HG02885 (cell line): ENCODE measurements at regions not wholly inside any gene's neighbourhood (a gene's known extent, or its start where the extent isn't known, plus 50 kb on each side); places are given as distances from the start of the nearest gene placed in this dataset.
"Not testable (repeated sequence)": the region's sequence is repeated elsewhere in the genome, so short reads cannot be mapped to it uniquely, and the experiment has no call there.

ENCODE experiments used
- ATAC-seq: cut with Tn5 transposase; IDR thresholded peaks from one replicate; pipeline ENCODE4 v1.9.1; 2021; ENCODE audit warnings: mild to moderate bottlenecking; ENCODE audit not compliant: unreplicated experiment, poor library complexity

- not testable (repeated sequence) for ATAC-seq
Observed at GRCh38 chr3:137198374-137198773, 240.6 kb downstream of the IL20RB start.

DNA sequence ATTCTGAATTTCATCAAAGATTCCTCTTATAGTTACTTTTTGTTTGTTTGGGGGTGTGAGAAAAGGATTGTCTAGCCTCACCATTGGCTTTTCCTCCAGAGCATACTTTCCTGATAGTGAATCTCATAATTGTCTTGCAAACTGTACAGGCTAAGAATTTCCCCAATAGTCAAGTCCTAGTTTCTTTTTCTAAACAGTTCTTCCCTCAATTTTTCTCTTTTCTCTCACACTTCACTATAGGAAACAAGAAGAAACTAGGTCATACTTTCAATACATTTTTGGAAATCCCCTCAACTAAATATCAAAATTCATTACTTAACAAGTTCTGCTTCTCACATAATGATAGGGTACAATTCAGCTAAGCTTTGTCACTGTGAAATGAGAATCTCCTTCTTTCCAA lies 241.9 kb downstream of the IL20RB start:
- peak; percentile 50 for ATAC-seq

- no peak for ATAC-seq
Observed at GRCh38 chr3:137201066-137201465, 243.3 kb downstream of the IL20RB start.

DNA sequence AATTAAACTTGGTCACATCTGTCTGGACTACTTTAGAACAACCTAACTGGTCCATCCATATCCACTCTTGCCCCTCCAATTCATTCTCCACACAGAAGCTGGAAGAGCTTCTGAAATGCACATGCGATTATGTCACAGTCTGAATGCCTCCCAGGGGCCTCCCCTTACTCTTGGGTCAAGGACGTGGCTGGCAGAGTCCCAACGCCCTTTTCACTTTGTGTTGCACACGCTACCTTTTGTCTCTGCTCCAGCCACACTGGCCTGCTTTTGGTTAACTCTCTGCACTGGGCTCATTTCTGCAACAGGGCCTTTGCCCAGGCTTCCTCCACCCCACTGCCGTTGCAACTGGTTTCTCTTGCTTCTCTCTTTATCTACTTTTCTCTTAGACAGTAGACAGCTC lies 245.2 kb downstream of the IL20RB start:
- no peak for ATAC-seq

- no peak for ATAC-seq
Observed at GRCh38 chr3:137204409-137204808, 246.6 kb downstream of the IL20RB start.

DNA sequence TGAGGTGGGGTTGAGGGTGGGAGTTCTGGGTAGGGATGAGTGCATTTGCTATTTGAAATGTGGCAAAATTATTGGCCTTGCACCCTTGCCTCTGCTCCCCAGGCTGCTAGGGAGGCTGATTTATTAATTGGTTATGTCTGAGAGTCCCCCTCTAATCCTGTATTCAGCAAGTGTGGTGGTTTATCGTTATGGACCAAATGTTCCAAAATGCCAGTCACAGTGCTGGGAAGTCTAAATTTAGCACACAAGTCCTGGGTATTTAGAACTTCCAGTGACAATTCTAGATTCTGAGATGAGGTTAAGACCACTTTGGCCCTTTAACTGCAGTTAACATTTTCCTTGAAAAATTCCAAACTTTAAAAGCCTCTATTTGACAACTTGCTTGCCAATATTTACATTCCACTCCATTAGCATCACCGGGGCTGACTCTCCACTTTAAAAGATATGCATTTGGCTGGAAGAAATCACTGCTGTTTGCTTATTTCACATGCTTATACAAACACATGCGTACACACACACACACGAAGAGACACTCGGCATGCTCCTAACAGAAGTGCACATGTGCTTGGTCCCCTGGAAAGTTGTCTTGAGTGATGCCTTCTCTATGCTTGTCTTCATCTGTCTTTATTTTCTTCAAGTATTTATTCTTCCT lies 247.7 kb downstream of the IL20RB start:
- no peak for ATAC-seq

- no peak for ATAC-seq
Observed at GRCh38 chr3:137207616-137208015, 249.8 kb downstream of the IL20RB start.

- ATAC-seq, result no peak
Observed at GRCh38 chr3:137217733-137218132, 259.9 kb downstream of the IL20RB start.

DNA sequence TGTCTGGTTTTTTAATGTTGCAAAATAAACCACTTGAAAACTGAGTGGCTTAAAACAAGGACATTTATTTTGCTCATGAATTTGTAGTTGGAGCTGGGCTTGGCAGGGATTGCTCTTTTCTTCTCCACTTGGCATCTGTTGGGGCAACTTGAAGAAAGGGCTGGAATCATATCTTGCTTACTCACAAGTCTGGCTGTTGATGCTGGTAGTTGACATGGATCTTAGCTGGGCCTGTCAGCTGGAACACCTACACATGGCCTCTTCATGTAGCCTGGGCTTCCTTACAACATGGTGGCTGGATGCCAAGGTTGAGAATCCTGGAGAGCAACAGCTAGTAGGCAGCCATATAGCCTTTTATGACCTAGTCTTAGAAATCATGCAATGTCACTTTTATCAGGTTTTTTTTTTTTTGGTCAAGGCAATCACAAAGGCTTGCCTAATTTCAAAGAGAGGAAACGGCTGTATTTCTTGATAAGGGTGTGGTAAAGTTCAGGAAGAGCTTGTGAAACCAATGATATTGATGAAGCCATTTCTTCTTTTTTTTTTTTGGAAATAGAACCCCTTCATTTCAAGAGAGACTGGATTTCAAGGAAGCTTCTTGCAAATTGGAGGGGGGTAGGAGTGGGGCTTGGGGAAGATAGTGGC lies 262.1 kb downstream of the IL20RB start:
- ATAC-seq, result no peak

- no peak for ATAC-seq
Observed at GRCh38 chr3:137222736-137223225, 265.0 kb downstream of the IL20RB start.

DNA sequence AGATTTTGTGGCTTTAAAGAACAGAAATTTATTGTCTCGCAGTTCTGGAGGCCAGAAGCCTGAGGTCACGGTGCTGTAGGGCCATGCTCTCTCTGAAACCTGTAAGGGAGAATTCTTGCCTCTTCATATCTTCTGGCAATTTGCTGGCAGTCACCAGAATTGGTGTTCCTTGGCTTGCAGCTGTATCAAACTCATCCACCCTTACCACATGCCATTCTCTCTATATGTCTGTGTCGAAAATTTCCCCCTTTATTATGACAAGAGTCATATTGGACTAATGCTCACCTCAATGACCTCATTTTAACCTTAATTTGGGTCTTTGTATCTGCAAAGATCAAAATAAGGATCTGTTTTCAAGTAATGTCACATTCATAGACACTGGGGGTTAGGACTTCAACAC lies 266.7 kb downstream of the IL20RB start:
- ATAC-seq, result no peak

DNA sequence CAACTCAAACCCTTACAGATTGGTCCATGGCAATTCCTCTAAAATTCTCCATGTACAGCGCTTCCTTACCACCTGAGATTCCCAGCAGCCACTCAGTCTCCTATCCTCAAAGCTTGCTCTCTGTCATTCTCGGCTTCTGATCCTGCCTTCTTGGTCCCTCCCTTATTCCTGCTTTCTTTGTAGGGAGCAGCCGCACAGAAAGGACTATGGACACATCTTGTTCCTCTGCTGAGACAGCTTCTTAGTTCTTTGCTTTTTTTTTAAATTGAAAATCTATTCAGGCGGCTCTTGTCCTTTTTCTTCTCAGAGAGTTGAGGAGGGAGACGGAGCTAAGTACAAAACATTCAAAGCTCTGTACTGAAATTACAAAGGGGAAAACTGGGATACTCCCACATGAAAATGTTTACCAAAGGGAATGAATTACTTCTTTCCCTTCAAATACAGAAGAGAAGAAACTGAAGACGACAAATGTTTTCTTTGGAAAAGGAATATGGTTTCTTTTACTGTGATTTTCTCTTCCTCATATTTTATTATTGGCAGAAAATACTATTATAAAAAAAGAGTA lies 285.1 kb downstream of the IL20RB start:
- no peak for ATAC-seq

DNA sequence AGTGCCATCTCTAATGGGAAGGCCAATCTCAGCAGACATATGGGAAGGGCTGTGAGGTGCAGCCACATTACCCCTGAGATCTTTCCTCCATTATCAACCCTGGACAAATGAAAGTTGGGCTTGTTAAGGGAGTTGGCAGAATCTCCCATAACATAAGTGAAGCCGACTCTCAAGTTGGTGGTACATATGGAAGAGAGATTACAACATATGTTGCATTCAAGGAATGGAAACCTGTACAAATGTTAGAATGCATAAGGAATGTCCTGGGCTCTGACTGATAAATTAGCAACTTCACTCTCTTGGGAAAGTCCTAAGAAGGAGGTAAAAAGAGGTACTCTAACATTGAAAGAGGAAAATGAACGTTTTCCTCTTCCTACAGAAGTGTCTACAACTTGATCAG lies 288.7 kb downstream of the IL20RB start:
- ATAC-seq, result no peak

- peak; percentile 81 for ATAC-seq
Observed at GRCh38 chr3:137249311-137249940, 291.6 kb downstream of the IL20RB start.

- no peak for ATAC-seq
Observed at GRCh38 chr3:137259089-137259488, 301.3 kb downstream of the IL20RB start.

GRCh38 chr3:137259701-137260100 lies 301.9 kb downstream of the IL20RB start:
- ATAC-seq, result no peak

DNA sequence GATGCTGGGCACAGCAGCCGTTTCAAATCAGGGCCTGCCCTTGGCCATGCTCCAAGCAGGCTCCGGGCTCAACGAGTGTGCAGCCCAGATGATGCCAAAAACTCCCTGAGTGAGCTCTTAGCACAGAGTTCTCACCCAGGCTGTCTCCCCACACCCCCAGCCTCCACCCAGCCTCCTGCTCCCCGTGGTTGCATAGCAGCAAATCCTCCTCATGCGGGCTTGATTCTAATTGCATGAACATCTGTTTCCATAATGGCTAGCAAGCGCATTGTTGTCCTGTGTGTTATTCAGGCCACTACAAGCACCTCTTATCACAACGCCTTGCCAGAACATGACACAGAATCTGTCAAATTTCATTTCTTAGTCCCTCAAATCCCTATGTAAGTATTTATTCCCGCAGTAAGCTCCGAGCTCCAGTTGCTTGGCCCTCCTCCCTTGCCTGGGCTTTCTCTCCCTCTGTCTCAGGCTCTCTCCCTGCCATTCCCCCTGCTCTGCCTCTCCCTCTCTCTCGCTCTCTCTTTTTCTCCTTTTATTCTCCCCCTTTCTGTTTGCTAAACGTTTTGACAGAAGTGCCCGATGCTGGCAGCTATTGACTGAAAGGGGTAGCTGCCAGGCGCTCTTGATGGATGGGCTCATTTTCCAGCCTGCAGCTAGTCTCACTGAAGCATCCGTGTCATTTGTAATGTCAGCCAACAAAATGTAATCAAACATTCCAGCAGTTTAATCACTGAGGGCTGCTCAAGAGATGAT lies 306.5 kb downstream of the IL20RB start:
- ATAC-seq, result no peak

DNA sequence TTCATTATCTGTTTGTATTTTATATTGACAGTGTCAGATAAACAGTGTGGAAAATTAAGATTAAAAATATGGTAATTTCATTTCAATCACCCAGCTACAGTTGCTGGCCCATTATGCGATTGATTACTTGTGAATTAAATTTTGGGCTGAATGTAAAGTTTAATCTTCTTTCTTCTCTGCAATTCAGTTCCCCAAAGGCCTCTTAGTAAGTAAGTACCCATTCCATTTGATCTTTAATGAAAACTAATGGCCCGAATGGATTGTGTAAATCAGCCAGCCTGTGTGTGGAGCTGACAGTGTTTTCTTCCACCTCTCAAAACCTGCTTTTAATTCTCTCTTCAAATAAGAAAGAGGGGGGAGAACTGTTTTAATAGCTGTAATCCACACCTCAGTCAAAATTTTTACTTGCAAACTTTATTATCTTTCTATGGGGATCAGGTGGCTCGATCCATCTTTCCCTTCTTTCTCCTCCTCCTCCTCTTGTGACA lies 307.1 kb downstream of the IL20RB start:
- ATAC-seq, result no peak

- ATAC-seq, result no peak
Observed at GRCh38 chr3:137282871-137283270, 325.1 kb downstream of the IL20RB start.

GRCh38 chr3:137285924-137286323 lies 328.1 kb downstream of the IL20RB start:
- no peak for ATAC-seq
